ENCODE measurements at regions not wholly inside any gene's neighbourhood (a gene's known extent, or its start where the extent isn't known, plus 50 kb on each side); places are given as distances from the start of the nearest gene placed in this dataset.

DNA sequence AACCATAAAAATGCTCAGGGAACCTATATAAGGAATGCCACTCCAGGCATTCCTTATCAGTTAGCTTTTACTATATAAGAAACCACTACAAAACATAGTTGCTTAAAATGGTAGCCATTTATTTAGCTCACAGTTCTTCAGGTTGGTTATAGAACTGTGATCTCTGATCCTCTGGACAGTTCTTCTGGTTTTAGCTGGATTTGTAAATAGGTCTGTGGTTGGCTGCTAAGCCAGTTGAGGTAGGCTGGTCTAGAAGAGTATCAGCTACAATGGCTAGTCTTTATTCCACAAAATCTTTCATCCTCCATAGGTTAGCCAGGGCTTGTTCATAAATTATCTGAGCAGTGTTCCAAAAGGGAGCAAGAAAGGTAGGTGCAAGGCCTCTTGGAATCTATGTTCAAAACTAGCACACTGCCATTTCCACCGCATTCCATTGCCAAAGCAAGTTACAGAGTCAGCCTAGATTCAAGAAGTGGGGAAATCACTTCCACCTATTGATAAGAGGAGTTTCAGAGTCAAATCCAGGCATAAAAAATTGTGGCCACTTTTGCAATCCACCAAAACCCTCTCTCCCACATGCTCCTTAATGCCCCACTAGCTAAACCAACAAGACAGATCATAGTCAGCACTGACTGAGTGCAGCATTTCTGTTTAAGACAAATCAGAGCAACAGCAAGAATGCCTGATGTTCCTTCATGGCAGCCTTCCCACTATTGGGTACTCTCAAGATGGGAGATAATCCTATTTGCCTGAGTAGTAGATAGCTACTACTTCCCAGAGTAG, 146.4 kb downstream of the IRS1 start:
- no peak for DNase-seq

DNA sequence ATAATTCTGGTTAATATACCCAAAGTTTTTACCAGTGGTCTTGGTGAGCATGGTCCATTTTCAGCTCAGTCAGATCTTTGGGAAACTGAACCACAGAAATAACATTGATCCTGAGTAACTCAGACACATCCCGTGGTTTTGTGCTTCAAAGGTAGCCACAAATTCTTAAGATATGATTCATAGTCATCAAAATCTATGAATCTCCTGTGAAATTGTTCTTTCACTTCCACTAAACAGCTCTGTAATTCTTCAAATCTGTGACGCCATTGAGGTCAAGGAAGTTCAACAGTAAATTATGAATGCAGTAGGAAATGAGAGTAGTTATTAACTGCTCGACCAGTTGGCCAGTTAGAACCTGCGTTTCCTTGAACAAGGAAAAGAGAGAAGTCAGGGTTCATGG, 147.3 kb downstream of the IRS1 start:
- no peak for DNase-seq

DNA sequence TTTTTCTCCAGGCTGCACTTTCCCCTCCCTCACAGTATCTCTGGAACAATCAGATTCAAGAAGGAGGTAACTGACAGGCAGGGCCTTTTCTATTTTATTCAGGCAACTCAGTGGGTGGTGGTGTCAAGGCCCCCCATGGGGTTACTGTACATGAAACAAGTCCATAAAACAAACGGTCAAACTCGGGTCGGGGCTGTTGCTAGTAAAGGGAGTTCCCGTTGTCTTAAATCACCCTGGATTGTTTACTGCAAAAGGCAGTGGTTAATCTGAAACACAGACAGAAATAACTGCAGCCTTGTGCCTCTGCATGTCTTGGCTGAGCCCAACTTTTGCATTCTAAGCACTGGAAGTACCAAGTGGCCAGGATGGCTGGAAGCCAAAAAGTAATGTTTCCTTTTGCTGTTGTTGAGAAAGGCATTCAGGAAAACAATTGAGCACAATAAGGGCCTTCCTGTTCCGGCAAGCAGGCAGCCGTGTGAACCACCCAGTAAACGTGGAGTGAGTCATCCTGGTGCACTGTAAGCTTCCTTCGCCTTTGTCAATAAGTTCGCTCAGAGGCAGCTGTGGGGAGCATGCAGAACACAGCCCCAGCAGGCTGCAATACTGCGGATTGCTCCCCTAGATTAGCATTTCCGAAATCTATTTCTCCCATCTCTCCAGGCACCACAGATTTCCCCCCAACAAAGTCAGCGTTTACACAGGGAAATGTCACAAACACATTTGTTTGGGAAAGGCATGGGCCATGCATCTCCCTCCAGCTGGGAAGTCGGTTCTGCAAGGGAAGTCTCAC, 149.6 kb downstream of the IRS1 start:
- no peak for DNase-seq

DNA sequence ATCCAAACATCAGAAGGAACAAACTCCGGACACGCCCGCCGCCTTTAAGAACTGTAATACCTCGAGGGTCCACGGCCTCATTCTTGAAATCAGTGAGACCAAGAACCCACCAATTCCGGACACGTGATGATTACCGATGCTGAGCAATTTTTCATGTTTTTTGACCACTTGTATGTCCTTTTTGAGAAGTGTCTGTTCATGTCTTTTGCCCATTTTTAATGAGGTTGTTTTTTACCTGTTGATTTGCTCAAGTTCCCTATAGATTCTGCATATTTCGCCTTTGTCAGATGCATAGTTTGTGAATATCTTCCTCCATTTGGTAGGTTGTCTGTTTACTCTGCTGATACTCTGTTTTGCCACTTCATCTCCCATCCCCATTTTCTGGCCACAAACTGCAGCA, 150.4 kb downstream of the IRS1 start:
- DNase-seq: no peak

DNA sequence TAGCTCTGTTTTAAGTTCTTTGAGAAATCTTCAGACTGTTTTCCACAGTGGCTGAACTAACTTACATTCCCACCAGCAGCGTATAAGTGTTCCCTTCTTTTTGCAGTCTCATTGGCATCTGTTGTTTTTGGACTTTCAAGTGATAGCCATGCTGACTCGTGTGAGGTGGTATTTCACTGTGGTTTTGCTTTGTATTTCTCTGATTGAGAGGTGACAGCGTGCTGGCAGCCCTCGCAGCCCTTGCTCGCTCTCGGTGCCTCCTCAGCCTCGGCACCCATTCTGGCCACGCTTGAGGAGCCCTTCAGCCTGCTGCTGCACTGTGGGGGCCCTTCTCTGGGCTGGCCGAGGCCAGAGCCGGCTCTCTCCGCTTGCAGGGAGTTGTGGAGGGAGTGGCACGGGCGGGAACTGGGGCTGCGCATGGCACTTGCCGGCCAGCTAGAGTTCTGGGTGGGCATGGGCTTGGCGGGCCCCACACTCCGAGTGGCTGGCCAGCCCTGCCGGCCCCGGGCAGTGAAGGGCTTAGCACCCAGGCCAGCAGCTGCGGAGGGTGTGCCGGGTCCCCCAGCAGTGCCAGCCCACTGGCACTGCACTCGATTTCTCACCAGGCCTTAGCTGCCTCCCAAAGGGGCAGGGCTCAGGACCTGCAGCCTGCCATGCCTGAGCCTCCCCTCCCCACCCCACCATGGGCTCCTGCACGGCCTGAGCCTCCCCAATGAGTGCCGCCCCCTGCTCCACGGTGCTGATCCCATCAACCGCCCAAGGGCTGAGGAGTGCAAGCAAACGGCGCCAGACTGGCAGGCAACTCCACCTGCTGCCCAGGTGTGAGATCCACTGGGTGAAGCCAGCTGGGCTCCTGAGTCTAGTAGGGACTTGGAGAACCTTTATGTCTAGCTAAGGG, 151.8 kb downstream of the IRS1 start:
- DNase-seq: no peak

DNA sequence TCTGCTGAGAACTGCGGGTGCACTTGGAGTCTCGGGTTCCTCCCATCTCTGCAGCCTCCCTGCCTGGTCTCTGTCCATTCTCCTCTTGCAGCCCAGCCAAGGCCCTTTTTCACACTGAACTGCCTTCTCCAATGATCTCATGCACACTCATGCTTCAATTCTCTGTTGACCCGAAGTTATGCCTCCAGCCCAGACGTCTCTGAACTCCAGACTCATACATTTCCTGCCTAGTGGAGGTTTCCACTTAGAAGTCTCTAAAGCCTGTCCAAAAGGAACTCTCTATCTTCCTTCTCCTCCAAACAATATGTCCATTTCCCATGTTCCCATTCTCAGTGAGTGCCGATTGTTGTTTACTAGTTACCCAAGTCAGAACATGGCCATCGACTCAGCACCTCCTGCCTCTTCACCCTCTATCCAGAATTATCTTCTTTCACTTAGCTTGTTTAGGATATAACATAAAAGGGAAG, 155.2 kb downstream of the IRS1 start:
- DNase-seq: no peak

DNA sequence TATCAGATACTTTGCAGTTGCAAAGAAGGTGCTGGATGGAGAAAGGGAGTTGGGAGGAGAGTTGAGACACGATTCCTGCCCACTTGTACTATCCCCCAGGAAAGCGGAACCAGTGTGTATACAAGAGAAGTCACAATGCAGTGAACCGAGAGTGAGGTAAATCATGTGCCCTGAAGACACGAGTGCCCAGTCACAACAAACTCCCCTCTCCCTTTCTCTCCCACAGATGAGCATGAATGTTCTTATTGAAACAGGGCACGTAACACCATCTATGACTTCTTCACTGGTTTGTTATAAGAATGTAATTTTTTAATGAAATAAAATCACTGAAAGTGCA, 155.7 kb downstream of the IRS1 start:
- DNase-seq: no peak

DNA sequence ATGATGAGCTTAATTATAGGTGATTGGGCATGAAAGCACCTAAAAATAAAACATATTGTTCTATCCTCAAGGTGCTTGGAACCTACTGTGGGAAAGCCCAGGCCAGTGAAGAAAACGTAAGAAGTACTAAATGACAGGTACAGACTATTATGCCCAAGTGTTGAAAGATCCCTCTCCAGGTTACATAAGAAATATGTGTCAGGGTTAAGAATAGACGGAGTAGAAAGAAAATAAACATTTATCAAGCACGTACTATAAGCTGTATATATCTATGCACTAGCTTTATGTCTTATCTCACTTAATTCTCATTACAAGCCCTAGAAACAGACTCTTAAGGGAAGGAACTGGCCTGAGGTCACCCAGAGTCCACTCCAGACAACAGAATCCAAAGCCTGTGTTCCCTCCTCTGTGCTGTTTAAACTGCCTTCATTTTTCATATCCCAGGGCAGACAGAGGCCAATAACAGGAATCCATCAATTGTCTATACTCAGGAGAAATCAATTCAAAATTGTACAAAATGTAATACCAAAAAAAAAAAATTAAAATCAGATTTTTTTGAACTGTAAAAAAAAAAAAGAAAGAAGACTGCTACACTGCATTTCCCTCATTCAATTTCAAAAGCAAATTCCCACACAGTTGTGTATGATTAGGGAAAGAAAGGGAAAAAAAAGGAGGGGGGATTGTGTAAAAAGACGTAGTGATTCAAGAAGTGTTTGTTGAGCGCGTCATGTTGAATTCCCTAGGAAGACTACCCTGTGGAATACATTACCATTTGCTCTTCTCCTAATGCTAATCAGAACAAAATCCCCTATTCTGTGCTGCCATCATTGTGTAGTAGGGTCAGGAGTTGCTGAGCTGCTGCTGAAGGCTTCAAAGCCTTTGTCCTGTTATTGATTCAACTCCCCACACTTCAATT, 156.3 kb downstream of the IRS1 start:
- DNase-seq: no peak

DNA sequence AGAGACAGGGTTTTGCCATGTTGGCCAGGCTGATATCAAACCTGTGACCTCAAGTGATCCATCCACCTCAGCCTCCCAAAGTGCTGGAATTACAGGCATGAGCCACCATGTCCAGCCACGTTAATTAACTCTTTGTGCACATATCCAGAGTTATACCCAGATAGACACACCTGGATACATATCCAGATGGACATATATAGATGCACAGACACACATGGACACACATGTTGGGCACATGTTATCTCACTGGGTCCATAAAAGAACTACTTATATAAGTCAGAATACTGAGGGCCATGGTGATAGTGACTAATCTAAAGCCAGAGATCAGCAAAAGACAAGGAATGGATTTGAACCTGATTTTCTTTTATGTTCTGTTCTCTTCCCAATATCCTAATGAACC, 158.6 kb downstream of the IRS1 start:
- no peak for DNase-seq

DNA sequence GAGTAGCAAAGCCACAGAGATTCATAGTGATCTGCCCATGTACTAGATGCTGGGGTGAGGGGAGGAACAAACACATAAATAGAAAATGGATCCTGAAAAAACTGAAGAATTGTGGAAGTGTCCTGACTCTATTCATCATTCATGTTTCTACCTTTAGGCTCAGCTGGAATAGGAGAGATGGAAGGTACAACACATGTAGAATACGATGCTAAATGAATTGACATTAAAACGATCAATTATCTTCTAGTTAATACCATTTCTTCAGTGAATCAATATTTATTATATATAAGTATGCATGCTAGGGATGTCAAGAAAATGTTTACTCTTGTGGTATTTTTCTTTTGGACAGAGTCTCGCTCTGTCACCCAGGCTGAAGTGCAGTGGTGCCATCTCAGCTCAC, 159.1 kb downstream of the IRS1 start:
- DNase-seq: no peak

DNA sequence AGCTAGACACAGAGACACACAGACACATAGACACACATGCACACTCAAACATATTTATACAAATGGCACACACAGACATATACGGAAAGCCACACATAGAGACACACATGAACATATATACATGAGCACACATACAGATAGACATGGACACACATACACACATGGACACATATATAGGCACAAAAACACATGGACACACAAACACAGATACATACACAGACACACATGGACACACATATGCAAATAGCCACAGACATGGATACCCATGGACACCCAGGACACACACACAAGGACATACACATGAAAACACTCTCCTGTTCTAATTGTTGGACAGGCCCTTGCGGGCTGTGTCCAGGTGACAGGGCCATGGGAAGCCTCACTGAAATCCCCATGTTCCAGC, 160.1 kb downstream of the IRS1 start:
- DNase-seq: no peak

DNA sequence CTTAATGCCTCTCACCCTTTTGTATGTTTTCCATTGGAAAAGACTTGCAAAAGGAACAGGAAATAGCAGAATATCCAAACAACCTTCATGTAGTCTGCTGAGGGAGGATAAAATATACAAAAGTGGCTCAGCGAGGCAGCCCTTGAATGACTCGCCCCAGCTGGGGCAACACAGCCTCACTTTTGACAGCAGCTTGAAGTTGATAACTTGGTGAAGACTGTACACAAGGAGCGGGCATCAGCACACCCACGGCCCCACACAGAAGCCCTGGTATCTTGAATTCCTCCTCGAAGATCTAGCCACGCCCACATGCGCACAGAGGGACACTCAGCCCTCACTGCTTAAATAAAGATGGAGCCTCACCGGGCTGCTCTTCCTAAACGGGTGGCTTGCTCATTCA, 161.0 kb downstream of the IRS1 start:
- DNase-seq: no peak

DNA sequence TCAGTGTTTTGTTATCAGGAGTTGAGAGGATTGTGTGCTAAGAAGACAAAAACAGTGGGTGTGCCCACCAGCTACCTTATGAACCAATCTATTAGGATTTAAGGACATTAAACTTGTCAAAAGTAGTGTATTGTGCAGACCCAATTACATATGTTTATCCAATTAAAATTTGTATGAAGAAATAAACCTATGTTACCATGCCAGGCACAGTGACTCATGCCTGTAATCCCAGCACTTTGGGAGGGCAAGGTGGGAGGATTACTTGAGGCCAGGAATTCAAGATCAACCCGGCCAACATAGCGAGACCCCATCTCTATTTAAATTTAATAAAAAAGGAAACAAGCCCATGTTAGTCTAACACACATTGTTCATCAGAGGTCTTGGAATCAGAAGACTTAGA, 162.2 kb downstream of the IRS1 start:
- no peak for DNase-seq

DNA sequence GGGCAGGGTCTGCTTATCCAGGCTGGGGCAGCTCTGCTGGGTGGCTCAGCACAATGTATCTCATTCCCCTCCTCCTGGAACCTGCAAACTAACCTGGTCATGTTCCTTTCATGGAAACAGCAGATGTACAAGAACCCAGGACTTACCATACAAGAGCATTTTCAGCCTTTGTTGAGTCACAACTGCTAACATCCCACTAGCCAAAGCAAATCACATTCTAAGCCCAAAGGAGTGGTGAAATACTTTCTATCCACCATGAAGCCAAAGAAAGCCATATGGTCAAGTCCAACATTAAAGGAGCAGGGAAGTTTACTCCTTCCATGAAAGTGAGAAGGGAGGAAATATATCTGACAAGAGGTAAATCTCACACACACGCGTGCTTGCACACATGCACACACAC, 163.0 kb downstream of the IRS1 start:
- no peak for DNase-seq

DNA sequence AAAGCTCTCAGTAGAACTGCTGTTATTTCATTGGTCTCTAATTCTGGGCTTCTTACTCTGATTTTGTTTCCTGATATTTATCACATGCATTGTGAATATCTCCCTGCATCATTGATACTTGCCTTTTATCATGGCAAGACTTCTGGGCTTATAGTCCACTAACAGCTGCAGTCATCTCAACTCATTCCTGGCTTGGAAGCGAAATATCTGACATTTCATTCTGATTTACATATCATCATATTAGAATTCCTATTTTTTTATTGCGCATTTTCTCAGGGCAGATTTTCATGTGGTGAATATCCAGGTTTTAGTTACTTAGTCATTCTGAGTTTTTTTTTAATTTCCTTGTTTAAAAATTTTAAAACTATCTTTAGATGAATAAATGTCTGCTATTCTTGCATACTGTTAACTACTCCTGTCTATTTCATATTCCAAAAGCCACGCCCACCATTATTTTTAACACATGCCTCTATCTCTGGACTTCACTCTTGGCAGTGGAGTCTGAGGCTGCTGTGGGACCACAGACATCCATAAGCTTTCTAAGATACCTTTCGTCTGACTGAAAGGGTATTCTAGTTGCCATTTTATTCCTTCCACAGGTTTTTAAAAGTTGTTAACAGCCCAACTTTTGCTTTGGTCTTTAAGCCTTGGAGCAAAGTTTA, 164.5 kb downstream of the IRS1 start:
- no peak for DNase-seq

DNA sequence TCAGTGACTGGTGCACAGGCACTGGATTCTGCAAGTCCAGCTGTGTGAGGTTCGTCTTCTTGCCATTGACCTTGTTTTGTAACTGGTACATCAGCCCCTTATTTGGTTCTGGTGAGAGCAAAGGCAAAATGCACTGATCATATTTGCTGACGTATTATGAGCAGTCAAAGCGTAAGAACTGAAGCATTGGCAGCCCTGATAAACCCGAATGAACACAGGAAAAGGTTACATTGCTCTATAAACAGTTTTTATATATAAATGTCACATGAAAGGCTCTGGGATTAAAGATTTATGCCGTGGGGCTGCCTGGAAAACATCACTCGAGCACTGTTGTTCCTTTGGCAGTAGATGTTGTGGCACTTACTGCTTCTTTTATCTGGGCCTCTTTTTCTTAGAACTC, 167.9 kb downstream of the IRS1 start:
- no peak for DNase-seq

DNA sequence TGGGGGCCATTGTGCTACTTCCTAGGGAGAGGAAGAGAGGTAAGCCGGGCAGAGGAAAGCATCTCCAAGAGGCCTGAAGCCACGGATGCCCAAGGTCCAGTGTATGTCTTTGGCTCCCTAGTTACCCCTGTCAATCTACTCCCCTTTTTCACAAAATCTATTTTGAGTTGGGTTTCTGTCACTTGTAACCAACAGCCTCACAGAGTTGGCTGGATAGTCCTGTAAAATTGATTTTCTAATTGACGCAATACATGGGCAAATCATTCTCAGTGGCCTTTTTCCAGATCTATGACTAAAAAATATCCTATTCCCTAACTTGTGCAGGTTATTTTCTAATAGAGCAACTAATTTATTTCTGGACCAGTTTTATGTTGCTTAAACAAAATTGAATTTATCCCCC, 168.4 kb downstream of the IRS1 start:
- DNase-seq: no peak

DNA sequence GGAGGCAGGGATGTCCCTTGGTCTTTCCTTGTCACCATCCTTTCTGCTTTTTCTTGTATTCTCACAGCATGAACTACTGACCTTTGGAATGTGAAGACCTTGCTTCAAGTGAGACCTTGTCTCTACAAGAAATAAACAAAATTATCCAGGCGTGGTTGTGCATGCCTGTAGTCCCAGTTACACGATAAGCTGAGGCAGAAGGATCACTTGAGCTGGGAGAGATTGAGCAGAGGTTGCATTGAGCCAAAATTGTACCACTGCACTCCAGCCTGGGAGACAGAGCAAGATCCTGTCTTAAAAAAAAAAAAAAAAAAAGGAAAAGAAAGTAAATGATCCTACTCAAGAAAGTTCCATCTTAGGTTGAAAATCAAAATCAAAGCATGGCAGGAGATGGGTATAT, 173.7 kb downstream of the IRS1 start:
- no peak for DNase-seq

DNA sequence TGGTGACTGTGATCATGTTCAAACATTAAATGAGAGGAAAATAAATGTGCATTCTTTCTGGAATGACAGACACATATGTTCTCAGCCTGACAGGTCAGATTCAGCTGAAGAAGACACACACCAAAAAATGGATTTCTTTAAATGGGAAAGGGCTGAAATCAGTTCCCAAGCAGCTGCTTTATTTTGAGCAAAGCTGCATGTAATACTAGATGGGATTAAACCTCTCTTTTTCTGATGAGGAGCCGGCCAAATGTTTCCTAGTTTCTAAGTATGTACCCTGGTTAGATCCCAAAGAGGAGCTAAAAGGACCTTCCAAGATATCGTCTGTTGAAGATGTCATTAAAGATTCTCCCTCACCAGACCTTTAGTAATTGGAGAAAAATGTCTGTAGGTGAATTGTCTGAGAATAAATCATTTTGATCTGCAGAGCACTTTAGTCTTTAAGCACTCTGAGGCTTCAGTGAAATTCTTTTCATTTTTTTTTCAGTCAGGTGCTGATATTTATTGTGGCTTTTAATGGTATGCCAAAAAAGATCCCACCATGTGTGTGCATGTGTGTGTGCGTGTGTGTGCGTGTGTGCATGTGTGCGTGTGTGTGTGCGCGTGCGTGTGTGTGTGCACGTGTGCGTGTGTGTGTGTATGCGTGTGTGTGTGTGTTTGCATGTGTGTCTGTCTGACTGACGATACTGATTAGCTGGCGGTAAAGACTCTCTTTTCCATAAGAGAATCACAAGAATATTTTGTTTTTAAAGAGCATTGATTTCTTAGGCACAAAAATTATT, 175.8 kb downstream of the IRS1 start:
- DNase-seq: no peak

DNA sequence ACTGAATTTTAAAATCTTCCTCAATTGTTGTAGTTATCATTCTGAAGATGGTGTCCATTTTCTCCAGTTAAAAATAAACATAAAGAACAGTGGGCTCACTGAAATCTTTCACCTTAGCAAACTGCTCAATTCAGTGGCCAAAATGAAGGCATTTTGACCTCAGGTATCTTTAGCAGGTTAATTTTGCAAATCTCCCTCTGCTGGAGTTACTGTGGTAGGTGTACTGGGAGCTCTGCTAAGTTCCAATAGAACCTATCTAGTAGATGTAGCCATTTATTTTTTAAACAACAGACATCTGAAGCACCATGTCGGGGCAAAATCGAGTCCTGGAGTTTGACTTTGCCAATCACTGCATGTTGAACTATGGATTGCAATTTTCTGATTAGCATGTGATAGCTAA, 177.1 kb downstream of the IRS1 start:
- no peak for DNase-seq

DNA sequence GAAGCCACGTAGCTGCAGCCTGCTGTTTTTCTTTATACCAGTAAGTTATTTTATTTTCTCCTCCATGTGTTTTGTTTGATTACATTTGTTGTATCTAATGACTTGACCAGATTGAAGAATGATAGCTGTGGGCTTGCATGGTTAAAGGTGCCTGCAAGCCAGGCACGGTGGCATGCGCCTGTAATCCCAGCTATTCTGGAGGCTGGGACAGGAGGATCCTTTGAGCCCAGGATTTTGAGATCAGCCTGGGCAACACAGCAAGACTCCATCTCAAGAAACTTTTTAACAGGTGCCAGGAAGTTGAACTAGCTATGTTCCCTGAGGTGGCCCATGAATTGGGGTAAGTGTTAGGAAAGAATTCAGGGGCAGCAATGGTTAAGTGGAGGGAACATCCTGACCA, 179.4 kb downstream of the IRS1 start:
- DNase-seq: no peak

Measured in DMS79 treated with DMSO at 0.1 percent for 48 hours (cell line).